Hepatocyte (in vitro differentiated cells): ENCODE measurements at regions not wholly inside any gene's neighbourhood (a gene's known extent, or its start where the extent isn't known, plus 50 kb on each side); places are given as distances from the start of the nearest gene placed in this dataset.

ENCODE experiments used
- EZH2 ChIP-seq: fragments of 200-600 bp; sonication (generic); IDR thresholded peaks from 2 replicates; pipeline ENCODE4 v1.6.1; 2016; ENCODE audit warnings: antibody characterized with exemption, mild to moderate bottlenecking, borderline replicate concordance
- EZH2phosphoT487 ChIP-seq: fragments of 200-600 bp; sonication (generic); IDR thresholded peaks from one replicate; pipeline ENCODE4 v1.6.1; 2018; ENCODE audit warnings: antibody characterized with exemption, mild to moderate bottlenecking, low read depth, moderate library complexity; ENCODE audit not compliant: unreplicated experiment, severe bottlenecking
- TF ChIP-seq, protein P1 (sequence below): fragments of 200-600 bp; sonication (generic); IDR thresholded peaks from 2 replicates; pipeline ENCODE4 v1.5.1; 2016; ENCODE audit warnings: antibody characterized with exemption, mild to moderate bottlenecking; ENCODE audit not compliant: poor library complexity

DNA sequence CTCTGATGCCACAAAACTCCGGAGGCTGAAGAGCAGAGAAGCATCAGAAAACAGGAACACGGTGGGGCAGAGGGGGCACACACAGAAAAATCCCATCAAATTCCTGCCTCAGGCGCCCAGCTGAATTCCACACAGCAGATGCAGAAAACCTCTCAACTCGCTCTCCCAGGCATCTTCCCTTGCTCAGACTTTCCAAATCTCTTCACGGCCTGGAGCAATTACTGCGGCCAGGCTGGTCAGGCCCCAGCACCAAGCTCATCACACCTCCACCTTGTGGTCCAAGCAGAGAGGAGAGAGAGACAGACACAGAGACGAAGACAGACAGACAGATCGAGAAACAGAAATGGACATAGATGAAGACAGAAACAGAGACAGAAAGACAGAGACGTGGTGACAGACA lies 89.0 kb downstream of the NCOR2 start:
- TF ChIP-seq, protein P1, sequence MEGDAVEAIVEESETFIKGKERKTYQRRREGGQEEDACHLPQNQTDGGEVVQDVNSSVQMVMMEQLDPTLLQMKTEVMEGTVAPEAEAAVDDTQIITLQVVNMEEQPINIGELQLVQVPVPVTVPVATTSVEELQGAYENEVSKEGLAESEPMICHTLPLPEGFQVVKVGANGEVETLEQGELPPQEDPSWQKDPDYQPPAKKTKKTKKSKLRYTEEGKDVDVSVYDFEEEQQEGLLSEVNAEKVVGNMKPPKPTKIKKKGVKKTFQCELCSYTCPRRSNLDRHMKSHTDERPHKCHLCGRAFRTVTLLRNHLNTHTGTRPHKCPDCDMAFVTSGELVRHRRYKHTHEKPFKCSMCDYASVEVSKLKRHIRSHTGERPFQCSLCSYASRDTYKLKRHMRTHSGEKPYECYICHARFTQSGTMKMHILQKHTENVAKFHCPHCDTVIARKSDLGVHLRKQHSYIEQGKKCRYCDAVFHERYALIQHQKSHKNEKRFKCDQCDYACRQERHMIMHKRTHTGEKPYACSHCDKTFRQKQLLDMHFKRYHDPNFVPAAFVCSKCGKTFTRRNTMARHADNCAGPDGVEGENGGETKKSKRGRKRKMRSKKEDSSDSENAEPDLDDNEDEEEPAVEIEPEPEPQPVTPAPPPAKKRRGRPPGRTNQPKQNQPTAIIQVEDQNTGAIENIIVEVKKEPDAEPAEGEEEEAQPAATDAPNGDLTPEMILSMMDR: no peak
- TF ChIP-seq EZH2phosphoT487 (no peak), EZH2 (no peak)
